LNCAP (cell line): ENCODE measurements at regions not wholly inside any gene's neighbourhood (a gene's known extent, or its start where the extent isn't known, plus 50 kb on each side); places are given as distances from the start of the nearest gene placed in this dataset.

ENCODE experiments used
- TF ChIP-seq, protein P1 (sequence below): fragments of 450-650 bp; IDR thresholded peaks from 2 replicates; pipeline ENCODE4 v1.5.1; 2017; ENCODE audit warnings: mild to moderate bottlenecking

DNA sequence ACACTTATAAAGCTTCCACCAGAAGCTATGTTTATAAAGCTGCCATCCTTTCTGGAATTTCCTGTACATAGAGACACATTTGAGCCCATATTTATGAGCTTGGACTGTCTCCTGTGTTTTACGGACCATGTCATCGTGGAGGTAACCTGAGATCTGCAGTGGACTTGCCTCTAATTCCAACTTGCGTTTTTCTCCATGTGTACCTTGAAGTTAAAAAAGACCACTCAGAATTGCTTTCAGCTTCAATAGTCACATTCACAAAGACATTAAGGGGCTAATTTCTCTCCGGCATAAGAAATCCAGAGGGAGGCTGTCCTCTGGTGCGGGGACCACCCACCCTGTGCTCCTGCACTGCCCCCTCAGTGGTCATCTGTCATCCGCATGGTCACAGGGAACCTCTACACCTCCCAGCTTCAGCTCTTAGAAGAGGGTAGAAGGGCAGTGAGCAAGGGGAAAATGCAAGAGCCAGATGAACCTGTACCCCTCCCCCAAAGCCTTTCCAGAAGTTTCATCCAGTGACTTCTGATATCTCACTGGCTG lies 521.4 kb upstream of the CAMK1G start:
- TF ChIP-seq, protein P1, sequence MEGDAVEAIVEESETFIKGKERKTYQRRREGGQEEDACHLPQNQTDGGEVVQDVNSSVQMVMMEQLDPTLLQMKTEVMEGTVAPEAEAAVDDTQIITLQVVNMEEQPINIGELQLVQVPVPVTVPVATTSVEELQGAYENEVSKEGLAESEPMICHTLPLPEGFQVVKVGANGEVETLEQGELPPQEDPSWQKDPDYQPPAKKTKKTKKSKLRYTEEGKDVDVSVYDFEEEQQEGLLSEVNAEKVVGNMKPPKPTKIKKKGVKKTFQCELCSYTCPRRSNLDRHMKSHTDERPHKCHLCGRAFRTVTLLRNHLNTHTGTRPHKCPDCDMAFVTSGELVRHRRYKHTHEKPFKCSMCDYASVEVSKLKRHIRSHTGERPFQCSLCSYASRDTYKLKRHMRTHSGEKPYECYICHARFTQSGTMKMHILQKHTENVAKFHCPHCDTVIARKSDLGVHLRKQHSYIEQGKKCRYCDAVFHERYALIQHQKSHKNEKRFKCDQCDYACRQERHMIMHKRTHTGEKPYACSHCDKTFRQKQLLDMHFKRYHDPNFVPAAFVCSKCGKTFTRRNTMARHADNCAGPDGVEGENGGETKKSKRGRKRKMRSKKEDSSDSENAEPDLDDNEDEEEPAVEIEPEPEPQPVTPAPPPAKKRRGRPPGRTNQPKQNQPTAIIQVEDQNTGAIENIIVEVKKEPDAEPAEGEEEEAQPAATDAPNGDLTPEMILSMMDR = no peak

DNA sequence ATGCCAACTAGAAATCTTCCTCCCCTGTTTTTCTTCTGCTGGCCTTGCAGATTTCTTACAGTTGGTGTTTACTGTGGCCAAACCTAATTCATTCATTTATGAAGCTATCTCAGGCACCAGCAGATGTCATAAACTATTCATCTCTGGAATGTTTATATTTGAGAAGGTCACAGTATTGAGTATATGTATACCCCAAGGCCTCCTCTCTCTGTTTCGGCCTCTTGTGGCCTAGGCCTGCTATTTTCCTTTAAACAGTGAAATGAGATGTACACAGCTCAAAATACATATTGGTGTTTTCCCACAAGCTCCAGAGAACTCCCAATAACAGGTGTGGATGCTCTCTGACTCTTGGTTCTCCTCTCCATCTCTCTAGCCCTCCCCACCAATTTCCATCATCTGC lies 520.7 kb upstream of the CAMK1G start:
- TF ChIP-seq, protein P1 = no peak

DNA sequence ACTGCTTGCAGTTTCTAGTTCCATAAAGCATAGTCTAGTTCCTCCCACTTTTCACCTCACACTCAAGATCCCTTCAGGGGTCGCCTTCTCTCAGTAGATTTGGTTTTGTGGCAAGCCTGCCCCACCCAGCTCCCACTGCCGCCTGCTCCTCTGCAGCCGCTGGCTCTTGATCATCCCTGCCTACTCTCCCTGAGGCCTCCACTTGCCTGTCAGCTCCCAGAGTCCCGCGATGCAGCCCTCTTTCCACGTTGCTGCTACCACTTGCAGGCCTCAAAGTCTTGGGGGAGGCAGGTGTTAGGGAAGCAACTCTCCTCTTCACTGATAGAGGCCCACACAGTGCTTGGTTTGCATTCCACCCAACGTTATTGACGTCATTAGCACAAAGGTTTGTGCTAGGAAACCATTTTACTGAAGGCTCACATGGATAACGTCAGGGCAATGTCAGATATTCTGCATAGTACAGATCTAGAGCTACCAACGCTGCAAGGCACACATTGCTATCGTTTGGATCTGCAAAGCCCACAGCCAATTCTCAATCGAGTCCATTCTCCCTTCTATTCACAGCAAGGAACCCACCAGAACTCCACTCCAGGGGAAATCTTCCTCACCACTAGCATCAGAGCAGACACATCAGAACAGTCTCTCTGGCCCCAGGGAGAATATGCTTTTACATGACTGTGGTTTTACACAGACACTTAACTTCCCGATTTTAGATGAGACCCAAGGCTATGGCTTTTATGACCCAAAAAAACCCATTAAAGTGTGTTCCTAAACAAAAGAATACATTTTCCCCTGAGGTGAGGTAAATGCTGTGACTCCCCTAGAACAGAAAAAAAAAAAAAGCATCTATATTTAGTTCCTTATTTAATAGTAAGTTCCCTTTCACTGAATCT lies 519.5 kb upstream of the CAMK1G start:
- TF ChIP-seq, protein P1 = no peak

DNA sequence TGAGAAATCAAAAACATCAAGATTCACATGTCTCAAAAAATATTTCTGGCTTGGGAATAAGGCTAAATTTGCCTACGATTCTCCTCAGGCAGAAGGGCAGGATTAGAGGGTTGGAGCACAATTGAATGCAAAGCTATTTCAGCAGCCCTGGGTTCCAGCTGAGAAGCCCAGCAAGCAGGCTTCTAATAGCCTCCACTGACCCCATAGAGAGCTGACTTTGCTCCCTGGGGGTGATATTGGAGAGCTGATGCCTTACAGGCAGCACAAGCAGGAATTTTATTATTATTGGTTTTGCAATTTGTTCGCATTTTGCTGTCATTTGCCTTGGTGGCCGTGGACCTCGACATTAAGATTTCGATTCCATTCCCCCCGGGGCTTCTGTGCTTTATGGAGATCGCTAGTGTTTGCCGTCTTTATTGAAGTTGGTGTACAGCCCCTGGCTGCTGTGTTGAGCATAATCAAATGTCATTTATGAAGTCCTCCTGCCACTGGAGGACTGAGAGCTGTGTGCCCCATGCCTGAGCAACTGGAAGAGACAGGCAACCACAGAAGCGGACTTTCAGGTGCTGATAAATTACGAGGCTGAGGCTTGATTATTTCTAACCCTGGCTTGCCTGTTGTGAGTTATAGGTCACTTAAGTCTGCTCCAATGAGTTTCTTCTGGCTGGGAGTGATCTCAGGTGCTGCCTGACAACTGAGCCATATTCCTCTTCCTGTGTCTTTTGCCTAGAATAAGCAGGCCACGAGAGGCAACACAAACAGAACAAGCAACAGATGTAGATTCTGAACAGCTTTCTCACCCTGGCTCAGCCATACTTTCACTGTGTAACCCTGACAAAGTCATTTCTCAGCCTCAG lies 518.4 kb upstream of the CAMK1G start:
- TF ChIP-seq, protein P1 = no peak

DNA sequence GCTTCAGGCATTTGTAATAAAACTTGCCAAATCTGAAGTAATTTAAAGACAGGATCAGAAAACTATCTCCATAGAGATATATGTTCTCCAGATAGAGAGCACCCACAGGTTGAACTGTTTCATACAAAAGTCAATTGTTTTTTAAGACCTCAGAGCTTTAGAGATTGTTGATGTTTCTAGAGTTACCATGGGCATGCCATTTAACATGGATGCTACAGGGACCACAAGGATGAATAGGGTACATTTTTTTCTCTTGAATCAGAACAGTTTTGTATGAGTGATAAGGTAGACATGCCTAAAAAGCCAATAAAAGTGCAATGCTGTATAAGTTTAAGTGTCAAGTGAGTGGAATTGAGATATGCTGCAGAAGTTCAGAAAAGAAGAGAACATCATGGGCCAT lies 511.0 kb upstream of the CAMK1G start:
- TF ChIP-seq, protein P1 = no peak

DNA sequence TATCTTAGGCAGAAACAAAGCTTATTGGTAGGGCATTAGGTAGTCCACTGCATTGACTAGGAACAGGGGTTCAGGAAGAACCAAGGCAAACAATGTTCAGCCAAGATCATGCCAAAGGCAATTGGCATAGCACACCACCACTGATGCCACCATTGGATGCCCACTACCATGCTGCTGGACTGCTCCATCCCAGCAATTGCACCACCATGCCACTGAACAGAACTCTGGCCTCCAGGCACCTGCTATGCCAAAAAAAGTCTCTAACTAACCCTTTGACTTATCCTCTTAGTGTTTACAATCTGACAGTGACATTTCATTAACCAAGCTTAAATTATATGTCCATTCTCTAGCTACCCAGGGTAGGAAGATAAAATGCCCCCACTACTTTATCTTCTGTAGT lies 509.6 kb upstream of the CAMK1G start:
- TF ChIP-seq, protein P1 = no peak

DNA sequence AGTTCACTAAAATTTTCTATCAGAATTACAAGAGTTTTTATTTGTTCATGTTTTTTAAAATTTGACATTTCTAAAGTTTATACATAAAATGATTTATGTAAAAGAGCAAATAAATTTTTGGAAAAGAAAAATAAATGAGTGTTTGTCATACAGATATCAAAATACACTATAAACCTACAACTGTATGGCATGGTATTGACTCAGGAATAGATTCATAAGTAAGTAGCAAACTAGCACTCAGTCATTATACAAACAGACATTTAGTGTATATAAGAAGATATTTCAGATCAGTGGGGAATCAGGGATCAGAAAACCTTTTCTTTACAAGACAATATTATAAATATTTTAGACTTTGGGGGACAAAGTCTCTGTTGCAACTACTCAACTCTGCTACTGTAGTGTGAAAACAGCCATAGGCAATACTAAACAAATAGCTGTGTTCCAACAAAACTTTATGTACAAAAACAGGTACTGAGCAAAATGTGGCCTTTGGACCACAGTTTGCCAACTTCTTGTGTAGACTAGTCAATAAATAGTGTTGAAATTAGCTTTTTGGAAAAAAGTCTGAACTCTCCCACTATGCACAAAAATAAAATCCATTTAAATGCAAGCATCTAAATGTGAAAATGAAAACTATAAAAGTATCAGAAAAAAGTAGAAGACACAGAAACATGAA lies 508.8 kb upstream of the CAMK1G start:
- TF ChIP-seq, protein P1 = no peak
